K562 (cell line): ENCODE measurements at regions not wholly inside any gene's neighbourhood (a gene's known extent, or its start where the extent isn't known, plus 50 kb on each side); places are given as distances from the start of the nearest gene placed in this dataset.

Experiments used
- BACH1 ChIP-seq: fragments of 200-800 bp; sonication (Bioruptor generic); IDR thresholded peaks from 2 replicates; pipeline ENCODE4 v1.6.1; 2016; ENCODE audit warnings: missing genetic modification characterization, missing compliant biosample characterization
- ETV5 ChIP-seq: sonication (generic); formaldehyde crosslinking; IDR thresholded peaks from 2 replicates; pipeline ENCODE4 v1.4.0; 2020; ENCODE audit warnings: low read depth, mild to moderate bottlenecking, missing genetic modification reagents
- GTF2F1 ChIP-seq: IDR thresholded peaks from 2 replicates; pipeline ENCODE4 v1.6.1; 2011; ENCODE audit warnings: low read depth, low read length, improper control_type of control experiment
- MAX ChIP-seq: sonication (generic); formaldehyde crosslinking; IDR thresholded peaks from 2 replicates; pipeline ENCODE4 v1.9.0; 2022; ENCODE audit warnings: mild to moderate bottlenecking, missing genetic modification reagents
- SRF ChIP-seq, 2 experiments: fragments of 250-450, 450-650 bp in 1 of 2; sonication (Bioruptor Pico) in 1 of 2; sonication (generic) in 1 of 2; formaldehyde crosslinking; IDR thresholded peaks; 2 replicates each; pipeline versions ENCODE4 v1.5.0 to v1.5.1; 2020 to 2022; ENCODE audit warnings: mild to moderate bottlenecking in 1 of 2, missing genetic modification reagents in 1 of 2
- TF ChIP-seq, protein P1 (sequence below), 2 experiments: fragments of 450-650 bp; formaldehyde crosslinking in 1 of 2; IDR thresholded peaks; 2 replicates each; pipeline versions ENCODE4 v1.4.0 to v1.6.1; 2014 to 2020; ENCODE audit warnings: mild to moderate bottlenecking in 2 of 2, borderline replicate concordance in 1 of 2, low read depth in 1 of 2
- TF ChIP-seq, protein P2 (sequence below): fragments of 450-650 bp; formaldehyde crosslinking; IDR thresholded peaks from 2 replicates; pipeline ENCODE4 v1.4.0; 2020; ENCODE audit warnings: mild to moderate bottlenecking, mixed read lengths
- TF ChIP-seq, protein P3 (sequence below), 3 experiments: IDR thresholded peaks in 2 of 3; conservative IDR thresholded peaks in 1 of 3; 2 replicates each; pipeline ENCODE4 v1.5.1; 2011 to 2012; ENCODE audit warnings: low read length in 3 of 3, mild to moderate bottlenecking in 3 of 3, control low read depth in 2 of 3, improper control_type of control experiment in 1 of 3, inconsistent platforms in 1 of 3, low read depth in 1 of 3, mixed read lengths in 1 of 3, moderate library complexity in 1 of 3; ENCODE audit not compliant: insufficient read depth in 2 of 3

GRCh38 chr4:28518561-28519165 is 1658.0 kb downstream of the STIM2 start:
- TF ChIP-seq GTF2F1 (no peak), SRF (CRISPR knock-in tag; IDR thresholded peaks at IDR 0.05) (no peak), ETV5 (no peak), BACH1 (tag) (no peak), MAX (CRISPR knock-in tag) (no peak)
- TF ChIP-seq, protein P1, sequence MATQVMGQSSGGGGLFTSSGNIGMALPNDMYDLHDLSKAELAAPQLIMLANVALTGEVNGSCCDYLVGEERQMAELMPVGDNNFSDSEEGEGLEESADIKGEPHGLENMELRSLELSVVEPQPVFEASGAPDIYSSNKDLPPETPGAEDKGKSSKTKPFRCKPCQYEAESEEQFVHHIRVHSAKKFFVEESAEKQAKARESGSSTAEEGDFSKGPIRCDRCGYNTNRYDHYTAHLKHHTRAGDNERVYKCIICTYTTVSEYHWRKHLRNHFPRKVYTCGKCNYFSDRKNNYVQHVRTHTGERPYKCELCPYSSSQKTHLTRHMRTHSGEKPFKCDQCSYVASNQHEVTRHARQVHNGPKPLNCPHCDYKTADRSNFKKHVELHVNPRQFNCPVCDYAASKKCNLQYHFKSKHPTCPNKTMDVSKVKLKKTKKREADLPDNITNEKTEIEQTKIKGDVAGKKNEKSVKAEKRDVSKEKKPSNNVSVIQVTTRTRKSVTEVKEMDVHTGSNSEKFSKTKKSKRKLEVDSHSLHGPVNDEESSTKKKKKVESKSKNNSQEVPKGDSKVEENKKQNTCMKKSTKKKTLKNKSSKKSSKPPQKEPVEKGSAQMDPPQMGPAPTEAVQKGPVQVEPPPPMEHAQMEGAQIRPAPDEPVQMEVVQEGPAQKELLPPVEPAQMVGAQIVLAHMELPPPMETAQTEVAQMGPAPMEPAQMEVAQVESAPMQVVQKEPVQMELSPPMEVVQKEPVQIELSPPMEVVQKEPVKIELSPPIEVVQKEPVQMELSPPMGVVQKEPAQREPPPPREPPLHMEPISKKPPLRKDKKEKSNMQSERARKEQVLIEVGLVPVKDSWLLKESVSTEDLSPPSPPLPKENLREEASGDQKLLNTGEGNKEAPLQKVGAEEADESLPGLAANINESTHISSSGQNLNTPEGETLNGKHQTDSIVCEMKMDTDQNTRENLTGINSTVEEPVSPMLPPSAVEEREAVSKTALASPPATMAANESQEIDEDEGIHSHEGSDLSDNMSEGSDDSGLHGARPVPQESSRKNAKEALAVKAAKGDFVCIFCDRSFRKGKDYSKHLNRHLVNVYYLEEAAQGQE (IDR thresholded peaks at IDR 0.05; ENCODE audit: borderline replicate concordance): no peak
- TF ChIP-seq, protein P1 (CRISPR knock-in tag; IDR thresholded peaks at IDR 0.05; ENCODE audit: low read depth): no peak
- TF ChIP-seq, protein P2, sequence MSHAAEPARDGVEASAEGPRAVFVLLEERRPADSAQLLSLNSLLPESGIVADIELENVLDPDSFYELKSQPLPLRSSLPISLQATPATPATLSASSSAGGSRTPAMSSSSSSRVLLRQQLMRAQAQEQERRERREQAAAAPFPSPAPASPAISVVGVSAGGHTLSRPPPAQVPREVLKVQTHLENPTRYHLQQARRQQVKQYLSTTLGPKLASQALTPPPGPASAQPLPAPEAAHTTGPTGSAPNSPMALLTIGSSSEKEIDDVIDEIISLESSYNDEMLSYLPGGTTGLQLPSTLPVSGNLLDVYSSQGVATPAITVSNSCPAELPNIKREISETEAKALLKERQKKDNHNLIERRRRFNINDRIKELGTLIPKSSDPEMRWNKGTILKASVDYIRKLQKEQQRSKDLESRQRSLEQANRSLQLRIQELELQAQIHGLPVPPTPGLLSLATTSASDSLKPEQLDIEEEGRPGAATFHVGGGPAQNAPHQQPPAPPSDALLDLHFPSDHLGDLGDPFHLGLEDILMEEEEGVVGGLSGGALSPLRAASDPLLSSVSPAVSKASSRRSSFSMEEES (CRISPR knock-in tag): no peak
- TF ChIP-seq, protein P3, sequence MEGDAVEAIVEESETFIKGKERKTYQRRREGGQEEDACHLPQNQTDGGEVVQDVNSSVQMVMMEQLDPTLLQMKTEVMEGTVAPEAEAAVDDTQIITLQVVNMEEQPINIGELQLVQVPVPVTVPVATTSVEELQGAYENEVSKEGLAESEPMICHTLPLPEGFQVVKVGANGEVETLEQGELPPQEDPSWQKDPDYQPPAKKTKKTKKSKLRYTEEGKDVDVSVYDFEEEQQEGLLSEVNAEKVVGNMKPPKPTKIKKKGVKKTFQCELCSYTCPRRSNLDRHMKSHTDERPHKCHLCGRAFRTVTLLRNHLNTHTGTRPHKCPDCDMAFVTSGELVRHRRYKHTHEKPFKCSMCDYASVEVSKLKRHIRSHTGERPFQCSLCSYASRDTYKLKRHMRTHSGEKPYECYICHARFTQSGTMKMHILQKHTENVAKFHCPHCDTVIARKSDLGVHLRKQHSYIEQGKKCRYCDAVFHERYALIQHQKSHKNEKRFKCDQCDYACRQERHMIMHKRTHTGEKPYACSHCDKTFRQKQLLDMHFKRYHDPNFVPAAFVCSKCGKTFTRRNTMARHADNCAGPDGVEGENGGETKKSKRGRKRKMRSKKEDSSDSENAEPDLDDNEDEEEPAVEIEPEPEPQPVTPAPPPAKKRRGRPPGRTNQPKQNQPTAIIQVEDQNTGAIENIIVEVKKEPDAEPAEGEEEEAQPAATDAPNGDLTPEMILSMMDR (IDR thresholded peaks at IDR 0.05 in 2 of 3, conservative IDR thresholded peaks at IDR 0.05 in 1 of 3; ENCODE audit: insufficient read depth in 2 of 3, low read depth in 1 of 3, low read length in 3 of 3): no peak
